ENCODE measurements at regions not wholly inside any gene's neighbourhood (a gene's known extent, or its start where the extent isn't known, plus 50 kb on each side); places are given as distances from the start of the nearest gene placed in this dataset.
"Not testable (repeated sequence)": the region's sequence is repeated elsewhere in the genome, so short reads cannot be mapped to it uniquely, and the experiment has no call there.

GRCh38 chr2:111667542-111668273 lies 216.3 kb downstream of the ANAPC1 start:
- Mint-ChIP-seq H3K9me3 (no peaks in the 10 kb centered on the region), H3K4me1 (ENCODE audit: low read depth) (peaks cover 18% of the 10 kb centered on the region), H3K4me3 (no peak overlapping the region), H3K27me3 (ENCODE audit: low read depth) (peaks cover 6% of the 10 kb centered on the region), H3K27ac (no peak overlapping the region), H3K36me3 (ENCODE audit: low read depth) (no peaks in the 10 kb centered on the region)

GRCh38 chr2:111668274-111668616 lies 215.7 kb downstream of the ANAPC1 start:
- Mint-ChIP-seq H3K27me3 (ENCODE audit: low read depth) (peaks cover 6% of the 10 kb centered on the region), H3K9me3 (no peaks in the 10 kb centered on the region), H3K27ac (no peak overlapping the region), H3K36me3 (ENCODE audit: low read depth) (no peaks in the 10 kb centered on the region), H3K4me3 (no peak overlapping the region), H3K4me1 (ENCODE audit: low read depth) (peaks cover 12% of the 10 kb centered on the region)

GRCh38 chr2:111668741-111669140 lies 215.3 kb downstream of the ANAPC1 start:
- Mint-ChIP-seq H3K9me3 (no peaks in the 10 kb centered on the region), H3K27ac (no peak overlapping the region), H3K27me3 (ENCODE audit: low read depth) (peaks cover 9% of the 10 kb centered on the region), H3K36me3 (ENCODE audit: low read depth) (no peaks in the 10 kb centered on the region), H3K4me3 (no peak overlapping the region), H3K4me1 (ENCODE audit: low read depth) (peaks cover 7% of the 10 kb centered on the region)

GRCh38 chr2:111669928-111670695 lies 213.9 kb downstream of the ANAPC1 start:
- Mint-ChIP-seq H3K36me3 (ENCODE audit: low read depth) (no peaks in the 10 kb centered on the region), H3K27ac (no peak overlapping the region), H3K27me3 (ENCODE audit: low read depth) (peaks cover 7% of the 10 kb centered on the region), H3K4me1 (ENCODE audit: low read depth) (peaks cover 5% of the 10 kb centered on the region), H3K9me3 (no peaks in the 10 kb centered on the region), H3K4me3 (no peak overlapping the region)

GRCh38 chr2:111670776-111671175 lies 213.2 kb downstream of the ANAPC1 start:
- Mint-ChIP-seq H3K9me3 (no peaks in the 10 kb centered on the region), H3K27me3 (ENCODE audit: low read depth) (peaks cover 13% of the 10 kb centered on the region)

GRCh38 chr2:111671426-111672150 lies 212.4 kb downstream of the ANAPC1 start:
- Mint-ChIP-seq H3K27ac (no peak overlapping the region), H3K4me3 (no peak overlapping the region), H3K27me3 (ENCODE audit: low read depth) (peaks cover 19% of the 10 kb centered on the region), H3K36me3 (ENCODE audit: low read depth) (no peaks in the 10 kb centered on the region), H3K9me3 (no peaks in the 10 kb centered on the region), H3K4me1 (ENCODE audit: low read depth) (peaks cover 15% of the 10 kb centered on the region)

More at GRCh38 chr2:111670776-111671175, 213.2 kb downstream of the ANAPC1 start:
- H3K4me1 Mint-ChIP-seq (ENCODE audit: low read depth) = peaks cover 11% of the 10 kb centered on the region
- H3K4me3 Mint-ChIP-seq = no peak overlapping the region
- H3K36me3 Mint-ChIP-seq (ENCODE audit: low read depth) = no peaks in the 10 kb centered on the region
- no peak overlapping the region for H3K27ac Mint-ChIP-seq

- not testable (repeated sequence) for H3K4me3 Mint-ChIP-seq; H3K36me3 Mint-ChIP-seq (ENCODE audit: low read depth); H3K27ac Mint-ChIP-seq; H3K9me3 Mint-ChIP-seq
- Mint-ChIP-seq H3K27me3 (ENCODE audit: low read depth) (peaks cover 24% of the 10 kb centered on the region), H3K4me1 (ENCODE audit: low read depth) (peaks cover 13% of the 10 kb centered on the region)
Observed at GRCh38 chr2:111672641-111673040, 211.4 kb downstream of the ANAPC1 start.

- H3K36me3 Mint-ChIP-seq (ENCODE audit: low read depth) = no peaks in the 10 kb centered on the region
- peaks cover 18% of the 10 kb centered on the region for H3K4me1 Mint-ChIP-seq (ENCODE audit: low read depth)
- peaks cover 27% of the 10 kb centered on the region for H3K27me3 Mint-ChIP-seq (ENCODE audit: low read depth)
- H3K27ac Mint-ChIP-seq = no peak overlapping the region
- no peak overlapping the region for H3K4me3 Mint-ChIP-seq
- no peaks in the 10 kb centered on the region for H3K9me3 Mint-ChIP-seq
Observed at GRCh38 chr2:111673526-111673925, 210.5 kb downstream of the ANAPC1 start.

GRCh38 chr2:111675419-111676194 lies 208.4 kb downstream of the ANAPC1 start:
- H3K4me1 Mint-ChIP-seq (ENCODE audit: low read depth) = peaks cover 28% of the 10 kb centered on the region

GRCh38 chr2:111676291-111676822 lies 207.6 kb downstream of the ANAPC1 start:
- Mint-ChIP-seq H3K4me1 (ENCODE audit: low read depth) (peaks cover 28% of the 10 kb centered on the region), H3K27me3 (ENCODE audit: low read depth) (peaks cover 33% of the 10 kb centered on the region), H3K9me3 (no peaks in the 10 kb centered on the region), H3K4me3 (no peak overlapping the region), H3K27ac (no peak overlapping the region), H3K36me3 (ENCODE audit: low read depth) (peaks cover 2% of the 10 kb centered on the region)

More at GRCh38 chr2:111675419-111676194, 208.4 kb downstream of the ANAPC1 start:
- H3K27me3 Mint-ChIP-seq (ENCODE audit: low read depth) = peaks cover 31% of the 10 kb centered on the region
- no peak overlapping the region for H3K27ac Mint-ChIP-seq
- peaks cover 2% of the 10 kb centered on the region for H3K36me3 Mint-ChIP-seq (ENCODE audit: low read depth)
- H3K4me3 Mint-ChIP-seq = no peak overlapping the region
- no peaks in the 10 kb centered on the region for H3K9me3 Mint-ChIP-seq

GRCh38 chr2:111678161-111678560 lies 205.8 kb downstream of the ANAPC1 start:
- H3K9me3 Mint-ChIP-seq = no peaks in the 10 kb centered on the region
- no peak overlapping the region for H3K27ac Mint-ChIP-seq
- H3K27me3 Mint-ChIP-seq (ENCODE audit: low read depth) = peaks cover 35% of the 10 kb centered on the region
- peaks cover 28% of the 10 kb centered on the region for H3K4me1 Mint-ChIP-seq (ENCODE audit: low read depth)
- no peak overlapping the region for H3K4me3 Mint-ChIP-seq
- peaks cover 2% of the 10 kb centered on the region for H3K36me3 Mint-ChIP-seq (ENCODE audit: low read depth)

GRCh38 chr2:111678651-111679050 lies 205.3 kb downstream of the ANAPC1 start:
- no peak overlapping the region for H3K27ac Mint-ChIP-seq
- peaks cover 28% of the 10 kb centered on the region for H3K4me1 Mint-ChIP-seq (ENCODE audit: low read depth)
- H3K36me3 Mint-ChIP-seq (ENCODE audit: low read depth) = peaks cover 2% of the 10 kb centered on the region

GRCh38 chr2:111679202-111679601 lies 204.8 kb downstream of the ANAPC1 start:
- Mint-ChIP-seq H3K27ac (no peak overlapping the region), H3K36me3 (ENCODE audit: low read depth) (peaks cover 5% of the 10 kb centered on the region), H3K27me3 (ENCODE audit: low read depth) (peaks cover 31% of the 10 kb centered on the region), H3K4me1 (ENCODE audit: low read depth) (peaks cover 28% of the 10 kb centered on the region), H3K4me3 (no peak overlapping the region), H3K9me3 (no peaks in the 10 kb centered on the region)

More at GRCh38 chr2:111678651-111679050, 205.3 kb downstream of the ANAPC1 start:
- Mint-ChIP-seq H3K27me3 (ENCODE audit: low read depth) (peaks cover 35% of the 10 kb centered on the region), H3K4me3 (no peak overlapping the region), H3K9me3 (no peaks in the 10 kb centered on the region)

GRCh38 chr2:111684611-111685010 lies 199.4 kb downstream of the ANAPC1 start:
- H3K4me3 Mint-ChIP-seq = no peak overlapping the region

More at GRCh38 chr2:111684611-111685010, 199.4 kb downstream of the ANAPC1 start:
- peaks cover 3% of the 10 kb centered on the region for H3K36me3 Mint-ChIP-seq (ENCODE audit: low read depth)
- no peaks in the 10 kb centered on the region for H3K9me3 Mint-ChIP-seq
- no peaks in the 10 kb centered on the region for H3K4me1 Mint-ChIP-seq (ENCODE audit: low read depth)
- no peak overlapping the region for H3K27ac Mint-ChIP-seq
- peaks cover 8% of the 10 kb centered on the region for H3K27me3 Mint-ChIP-seq (ENCODE audit: low read depth)

Data from T-helper 1 cell treated with Interleukin-12 subunit alpha and Interleukin-12 subunit beta and Interleukin-4 antibody, amounts not matched to agents 30 μg/mL and 1 μg/mL, for 36 hours (primary cell).